ENCODE measurements at regions not wholly inside any gene's neighbourhood (a gene's known extent, or its start where the extent isn't known, plus 50 kb on each side); places are given as distances from the start of the nearest gene placed in this dataset.
A peak's percentile ranks its signal among the peaks of the same experiment; 100 is the strongest.

DNA sequence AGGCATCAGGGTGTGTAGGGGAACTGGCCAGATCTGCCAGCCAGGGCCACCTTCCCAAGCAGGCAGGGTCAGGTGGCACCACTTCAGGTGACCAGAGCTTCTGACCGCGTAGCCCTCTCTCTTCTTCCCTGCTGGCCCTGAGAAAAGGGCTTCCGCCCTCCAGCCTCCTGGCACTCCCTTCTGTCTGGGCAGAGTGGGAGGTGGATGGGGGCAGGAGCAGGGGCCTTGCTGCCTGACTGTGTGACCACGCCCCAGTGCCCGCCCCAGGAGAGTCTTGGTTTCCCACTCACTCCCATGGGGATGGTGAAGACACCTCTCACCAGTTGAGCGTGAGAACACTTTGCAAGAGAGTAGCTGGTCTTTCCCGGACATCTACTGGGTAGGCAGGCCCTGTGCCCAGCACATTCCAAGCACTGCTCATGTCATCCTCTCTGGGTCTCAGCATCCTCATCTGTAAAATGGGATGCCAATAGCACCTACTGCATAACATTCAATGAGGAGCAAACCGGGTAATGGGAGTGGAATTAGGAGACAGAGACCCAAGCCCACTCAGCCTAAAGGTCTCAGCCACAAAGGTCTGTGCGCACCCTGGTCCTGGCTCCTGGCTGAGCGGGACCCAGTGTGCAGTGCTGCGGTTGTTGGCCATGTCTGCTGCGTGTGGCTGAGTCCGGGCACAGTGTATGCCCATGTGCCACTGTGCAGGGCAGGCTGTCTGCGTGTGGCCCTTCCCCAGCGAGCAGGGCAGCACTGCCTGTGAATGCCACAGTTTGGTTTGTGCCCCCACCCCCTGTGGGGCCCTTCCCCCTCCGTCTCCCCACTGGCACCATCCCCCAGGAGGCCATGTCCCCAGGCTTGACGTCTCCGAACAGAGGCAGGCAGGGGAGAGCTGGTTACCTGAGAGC lies 179.1 kb upstream of the IER5L start:
- ATAC-seq (ENCODE audit: low FRiP score), result no peak
- TF ChIP-seq, protein P1, sequence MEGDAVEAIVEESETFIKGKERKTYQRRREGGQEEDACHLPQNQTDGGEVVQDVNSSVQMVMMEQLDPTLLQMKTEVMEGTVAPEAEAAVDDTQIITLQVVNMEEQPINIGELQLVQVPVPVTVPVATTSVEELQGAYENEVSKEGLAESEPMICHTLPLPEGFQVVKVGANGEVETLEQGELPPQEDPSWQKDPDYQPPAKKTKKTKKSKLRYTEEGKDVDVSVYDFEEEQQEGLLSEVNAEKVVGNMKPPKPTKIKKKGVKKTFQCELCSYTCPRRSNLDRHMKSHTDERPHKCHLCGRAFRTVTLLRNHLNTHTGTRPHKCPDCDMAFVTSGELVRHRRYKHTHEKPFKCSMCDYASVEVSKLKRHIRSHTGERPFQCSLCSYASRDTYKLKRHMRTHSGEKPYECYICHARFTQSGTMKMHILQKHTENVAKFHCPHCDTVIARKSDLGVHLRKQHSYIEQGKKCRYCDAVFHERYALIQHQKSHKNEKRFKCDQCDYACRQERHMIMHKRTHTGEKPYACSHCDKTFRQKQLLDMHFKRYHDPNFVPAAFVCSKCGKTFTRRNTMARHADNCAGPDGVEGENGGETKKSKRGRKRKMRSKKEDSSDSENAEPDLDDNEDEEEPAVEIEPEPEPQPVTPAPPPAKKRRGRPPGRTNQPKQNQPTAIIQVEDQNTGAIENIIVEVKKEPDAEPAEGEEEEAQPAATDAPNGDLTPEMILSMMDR (IDR thresholded peaks at IDR 0.05), result no peak
- DNase-seq (ENCODE audit: low spot score), result no peak

DNA sequence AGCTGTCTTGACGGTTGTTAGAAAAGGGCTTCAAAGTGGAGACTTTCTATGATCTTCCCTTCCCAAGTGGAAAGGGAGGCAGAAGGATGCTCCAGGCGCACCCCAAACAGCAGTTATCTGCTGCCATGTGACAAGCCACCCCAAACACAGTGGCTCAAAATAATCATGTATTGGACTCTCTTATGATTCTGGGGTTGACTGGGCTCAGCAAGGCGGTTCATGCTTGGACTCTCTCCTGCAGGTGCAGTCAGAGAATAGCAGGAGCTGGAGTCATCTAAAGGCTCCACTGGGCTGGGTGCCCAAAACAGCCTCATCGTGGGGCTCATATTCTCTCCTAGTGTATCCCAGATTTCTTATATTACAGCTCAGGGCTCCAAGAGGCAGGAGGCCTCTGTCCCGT lies 177.6 kb upstream of the IER5L start:
- DNase-seq (ENCODE audit: low spot score) (no peak), ATAC-seq (ENCODE audit: low FRiP score) (no peak)
- TF ChIP-seq, protein P1 (IDR thresholded peaks at IDR 0.05), result no peak

DNA sequence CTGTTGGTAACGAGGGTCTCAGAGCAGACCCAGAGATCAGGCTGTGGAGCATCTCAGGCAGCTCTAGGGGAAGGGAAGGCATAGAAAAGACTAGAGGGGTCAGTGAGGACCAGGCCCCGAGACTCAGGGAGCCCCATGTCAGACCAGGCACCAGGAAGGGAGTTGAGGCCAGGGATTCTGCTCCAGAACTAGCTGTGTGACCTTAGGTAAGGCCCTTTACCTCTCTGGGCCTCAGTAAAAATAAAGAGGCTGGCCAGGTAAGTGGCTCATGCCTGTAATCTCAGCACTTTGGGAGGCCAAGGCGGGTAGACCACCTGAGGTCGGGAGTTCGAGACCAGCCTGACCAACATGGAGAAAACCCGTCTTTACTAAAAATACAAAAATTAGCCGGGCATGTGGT lies 176.4 kb upstream of the IER5L start:
- TF ChIP-seq, protein P1 (IDR thresholded peaks at IDR 0.05), result no peak
- DNase-seq (ENCODE audit: low spot score) (no peak), ATAC-seq (ENCODE audit: low FRiP score) (no peak)

DNA sequence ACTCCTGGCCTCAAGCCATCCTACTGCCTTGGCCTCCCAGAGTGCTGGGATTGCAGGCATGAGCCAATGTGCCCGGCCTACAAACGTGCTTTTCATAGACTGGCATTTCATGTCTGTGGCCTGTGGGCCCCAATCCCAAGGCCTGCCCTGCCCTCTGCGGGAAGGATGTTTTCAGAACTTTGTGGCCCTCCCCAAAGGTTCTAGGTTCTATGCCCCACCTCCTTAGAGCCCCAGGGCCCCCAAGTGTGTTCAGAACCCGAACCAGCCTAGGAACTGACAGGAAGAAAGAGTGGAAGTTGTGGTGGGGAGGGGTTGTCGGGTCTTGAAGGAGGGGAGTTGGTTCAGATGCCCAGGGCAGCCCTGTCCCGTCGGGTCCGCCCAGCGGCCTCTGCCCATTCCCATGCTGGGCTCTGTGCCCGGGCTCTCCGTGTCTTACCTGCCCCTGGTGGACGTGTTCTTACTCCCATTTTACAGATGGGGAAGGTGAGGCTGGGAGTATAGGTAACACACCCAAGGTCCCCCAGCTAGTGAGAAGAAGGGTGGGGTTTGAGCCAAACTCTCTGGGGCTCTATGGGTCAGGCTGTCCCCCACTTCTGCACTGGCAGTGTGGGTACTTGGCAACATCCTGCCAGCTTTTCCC lies 175.8 kb upstream of the IER5L start:
- no peak for DNase-seq (ENCODE audit: low spot score)
- ATAC-seq (ENCODE audit: low FRiP score), result no peak
- TF ChIP-seq, protein P1 (IDR thresholded peaks at IDR 0.05), result no peak

DNA sequence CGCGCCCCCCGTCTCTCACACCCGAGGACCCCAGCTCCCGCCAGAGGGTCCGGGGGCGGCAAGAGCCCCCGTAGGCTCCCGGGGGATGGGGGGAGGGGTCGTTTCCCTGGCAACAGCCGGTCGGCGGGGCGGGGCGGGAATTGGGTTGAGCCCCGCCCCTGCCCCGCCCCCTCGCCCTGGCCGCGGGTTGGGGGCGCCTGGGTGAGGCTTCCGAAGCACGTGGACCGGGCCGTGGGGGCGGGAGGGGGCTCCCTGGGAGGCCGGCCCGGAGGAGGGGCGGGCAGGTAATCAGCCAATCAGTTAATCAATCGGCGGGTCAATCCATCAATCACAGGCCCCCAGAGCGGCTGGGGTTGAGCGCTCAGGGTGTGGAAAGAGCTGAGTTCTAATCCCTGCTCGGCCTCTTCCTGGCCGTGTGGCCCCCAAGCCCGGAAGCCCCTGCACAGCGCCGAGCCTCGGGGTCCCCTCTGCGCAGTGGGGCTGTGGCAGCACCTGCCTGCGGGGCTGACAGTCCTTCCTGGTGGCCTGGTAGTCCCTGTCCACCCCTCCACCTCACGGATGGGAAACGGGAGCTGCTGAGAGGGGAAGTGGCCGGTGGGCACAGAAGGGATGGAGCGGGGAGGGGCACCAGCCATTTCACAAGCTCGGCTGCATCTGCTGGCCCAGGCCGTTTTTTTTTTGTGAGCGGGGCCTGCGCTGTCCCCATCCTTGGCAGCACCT lies 174.2 kb upstream of the IER5L start:
- ATAC-seq (ENCODE audit: low FRiP score) (peak; percentile 25), DNase-seq (ENCODE audit: low spot score) (no peak)
- TF ChIP-seq, protein P1 (IDR thresholded peaks at IDR 0.05), result no peak

DNA sequence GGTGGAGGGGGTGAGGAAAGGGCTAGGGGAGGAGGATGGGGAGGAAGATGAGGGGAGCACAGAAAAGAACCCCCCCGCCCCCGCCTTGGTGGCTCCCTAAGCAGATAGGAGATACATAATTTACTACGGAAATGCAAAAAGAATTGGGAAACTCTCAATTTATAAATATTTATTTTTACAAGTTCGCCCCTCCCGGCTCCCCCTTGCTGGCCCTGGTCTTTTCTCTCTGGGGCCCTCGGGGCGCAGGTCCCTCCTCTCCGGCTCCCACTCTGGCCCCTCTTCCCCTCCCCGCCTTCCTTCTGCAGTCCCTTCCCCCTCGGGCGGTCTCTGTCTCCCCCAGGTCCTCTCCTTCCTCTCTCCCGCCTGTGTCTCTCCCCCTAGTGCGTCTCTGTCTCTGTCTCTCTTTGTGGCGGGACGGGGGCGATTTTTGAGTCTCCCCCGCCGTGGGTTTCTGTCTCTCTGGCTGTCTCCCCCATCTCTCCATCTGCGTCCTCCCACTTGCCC lies 173.6 kb upstream of the IER5L start:
- TF ChIP-seq, protein P1 (IDR thresholded peaks at IDR 0.05), result no peak
- DNase-seq (ENCODE audit: low spot score), result no peak
- no peak for ATAC-seq (ENCODE audit: low FRiP score)
